SJSA1 (cell line): ENCODE measurements at regions not wholly inside any gene's neighbourhood (a gene's known extent, or its start where the extent isn't known, plus 50 kb on each side); places are given as distances from the start of the nearest gene placed in this dataset.

Experiments used
- DNase-seq, 2 experiments: peaks; one replicate each; pipeline ENCODE4 v3.0.0-alpha.2; 2015 to 2020; ENCODE audit warnings: low spot score in 2 of 2, low read depth in 1 of 2
- H3K27ac ChIP-seq: fragments of 250-450 bp; sonication (Bioruptor Pico); 2 replicates; pipeline ENCODE4 v1.5.1; 2020; ENCODE audit warnings: mild to moderate bottlenecking, moderate library complexity
- H3K27me3 ChIP-seq: fragments of 250-450 bp; sonication (Bioruptor Pico); replicated peaks from 2 replicates; pipeline ENCODE4 v1.5.1; 2020; ENCODE audit warnings: mild to moderate bottlenecking, moderate library complexity
- H3K36me3 ChIP-seq: fragments of 250-450 bp; sonication (Bioruptor Pico); 2 replicates; pipeline ENCODE4 v1.5.1; 2020; ENCODE audit warnings: mild to moderate bottlenecking
- H3K4me1 ChIP-seq: fragments of 250-450 bp; sonication (Bioruptor Pico); replicated peaks from 2 replicates; pipeline ENCODE4 v1.6.1; 2021; ENCODE audit warnings: mild to moderate bottlenecking
- H3K4me3 ChIP-seq: fragments of 250-450 bp; sonication (Bioruptor Pico); 2 replicates; pipeline ENCODE4 v1.5.1; 2020; ENCODE audit warnings: mild to moderate bottlenecking
- H3K9me3 ChIP-seq: fragments of 250-450 bp; sonication (Bioruptor Pico); replicated peaks from 2 replicates; pipeline ENCODE4 v1.5.1; 2020; ENCODE audit warnings: mild to moderate bottlenecking

GRCh38 chr3:148214705-148215104 is 483.0 kb upstream of the AGTR1 start:
- Histone ChIP-seq H3K36me3 (no peaks in the 10 kb centered on the region), H3K27me3 (no peaks in the 10 kb centered on the region), H3K4me3 (no peak overlapping the region), H3K9me3 (no peaks in the 10 kb centered on the region), H3K27ac (no peak overlapping the region), H3K4me1 (no peaks in the 10 kb centered on the region)
- no peak for DNase-seq

- Histone ChIP-seq H3K4me1 (no peaks in the 10 kb centered on the region), H3K27me3 (no peaks in the 10 kb centered on the region)
Observed at GRCh38 chr3:148217317-148217716, 480.4 kb upstream of the AGTR1 start.

GRCh38 chr3:148218222-148218621 is 479.5 kb upstream of the AGTR1 start:
- Histone ChIP-seq H3K27me3 (no peaks in the 10 kb centered on the region), H3K9me3 (no peaks in the 10 kb centered on the region), H3K4me3 (no peak overlapping the region), H3K4me1 (no peaks in the 10 kb centered on the region), H3K36me3 (no peaks in the 10 kb centered on the region), H3K27ac (no peak overlapping the region)
- no peak for DNase-seq

More at GRCh38 chr3:148217317-148217716, 480.4 kb upstream of the AGTR1 start:
- no peak overlapping the region for H3K4me3 ChIP-seq
- no peak overlapping the region for H3K27ac ChIP-seq
- H3K9me3 ChIP-seq = no peaks in the 10 kb centered on the region
- DNase-seq = no peak
- no peaks in the 10 kb centered on the region for H3K36me3 ChIP-seq

GRCh38 chr3:148219999-148220398 is 477.7 kb upstream of the AGTR1 start:
- Histone ChIP-seq H3K36me3 (no peaks in the 10 kb centered on the region), H3K9me3 (no peaks in the 10 kb centered on the region), H3K27me3 (no peaks in the 10 kb centered on the region), H3K4me1 (no peaks in the 10 kb centered on the region), H3K27ac (no peak overlapping the region), H3K4me3 (no peak overlapping the region)
- DNase-seq = no peak

DNA sequence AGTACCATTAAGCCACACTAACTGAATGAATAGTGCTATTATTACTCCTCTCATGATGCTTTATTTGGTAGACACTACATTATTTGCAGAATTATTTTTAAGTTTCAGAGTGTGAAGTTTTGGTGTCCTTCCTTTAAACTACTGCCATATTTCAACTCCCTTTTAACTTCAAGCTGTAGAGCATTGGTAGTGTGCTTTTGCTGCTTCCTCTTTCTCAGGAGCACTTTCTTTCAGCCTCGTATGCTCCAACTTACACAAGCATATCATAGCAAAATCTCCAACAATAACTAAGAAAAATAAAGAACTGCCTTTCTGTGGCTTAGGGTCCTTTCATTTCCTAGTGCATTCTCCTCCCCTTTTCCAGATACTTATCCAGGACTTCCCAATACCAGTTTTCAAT is 476.4 kb upstream of the AGTR1 start:
- Histone ChIP-seq H3K27me3 (no peaks in the 10 kb centered on the region), H3K4me3 (no peak overlapping the region), H3K9me3 (no peaks in the 10 kb centered on the region), H3K36me3 (no peaks in the 10 kb centered on the region), H3K4me1 (no peaks in the 10 kb centered on the region), H3K27ac (no peak overlapping the region)
- no peak for DNase-seq

- H3K27ac ChIP-seq = no peak overlapping the region
- DNase-seq = no peak
- no peak overlapping the region for H3K4me3 ChIP-seq
- no peaks in the 10 kb centered on the region for H3K4me1 ChIP-seq
- H3K36me3 ChIP-seq = no peaks in the 10 kb centered on the region
- no peaks in the 10 kb centered on the region for H3K9me3 ChIP-seq
- no peaks in the 10 kb centered on the region for H3K27me3 ChIP-seq
Observed at GRCh38 chr3:148223266-148223665, 474.4 kb upstream of the AGTR1 start.

- no peaks in the 10 kb centered on the region for H3K36me3 ChIP-seq
- DNase-seq = no peak
Observed at GRCh38 chr3:148226246-148226645, 471.5 kb upstream of the AGTR1 start.

GRCh38 chr3:148227534-148227933 is 470.2 kb upstream of the AGTR1 start:
- no peaks in the 10 kb centered on the region for H3K27me3 ChIP-seq
- no peaks in the 10 kb centered on the region for H3K9me3 ChIP-seq
- H3K36me3 ChIP-seq = no peaks in the 10 kb centered on the region
- H3K4me3 ChIP-seq = no peak overlapping the region
- no peak for DNase-seq
- no peak overlapping the region for H3K27ac ChIP-seq
- H3K4me1 ChIP-seq = no peaks in the 10 kb centered on the region

More at GRCh38 chr3:148226246-148226645, 471.5 kb upstream of the AGTR1 start:
- Histone ChIP-seq H3K27me3 (no peaks in the 10 kb centered on the region), H3K9me3 (no peaks in the 10 kb centered on the region), H3K4me1 (no peaks in the 10 kb centered on the region), H3K4me3 (no peak overlapping the region), H3K27ac (no peak overlapping the region)

DNA sequence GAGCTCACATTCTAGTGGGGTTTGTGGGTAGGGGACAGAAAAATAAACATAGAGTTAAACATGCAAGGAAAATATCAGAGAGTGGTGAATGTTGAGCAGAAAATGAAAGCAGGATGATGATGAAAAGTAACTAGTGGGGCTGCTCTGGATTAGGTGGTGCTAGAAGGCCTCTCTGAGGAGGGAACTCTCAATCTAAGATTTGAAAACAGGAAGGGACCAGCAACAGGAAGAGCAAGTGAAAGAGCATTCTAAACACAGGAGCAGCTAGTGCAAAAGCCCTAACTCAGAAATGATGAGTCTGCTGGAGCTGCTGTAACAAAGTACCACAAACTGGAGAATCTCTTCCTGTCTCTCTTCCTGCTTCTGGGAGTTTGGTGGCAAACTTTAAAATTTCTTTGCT is 468.6 kb upstream of the AGTR1 start:
- no peak overlapping the region for H3K27ac ChIP-seq
- H3K36me3 ChIP-seq = no peaks in the 10 kb centered on the region
- DNase-seq = no peak
- no peak overlapping the region for H3K4me3 ChIP-seq
- H3K4me1 ChIP-seq = no peaks in the 10 kb centered on the region
- no peaks in the 10 kb centered on the region for H3K9me3 ChIP-seq
- H3K27me3 ChIP-seq = no peaks in the 10 kb centered on the region

- Histone ChIP-seq H3K4me1 (no peaks in the 10 kb centered on the region), H3K27ac (no peak overlapping the region), H3K9me3 (no peaks in the 10 kb centered on the region), H3K27me3 (no peaks in the 10 kb centered on the region), H3K4me3 (no peak overlapping the region), H3K36me3 (no peaks in the 10 kb centered on the region)
- DNase-seq = no peak
Observed at GRCh38 chr3:148230473-148230872, 467.2 kb upstream of the AGTR1 start.

- no peaks in the 10 kb centered on the region for H3K36me3 ChIP-seq
- H3K4me3 ChIP-seq = no peak overlapping the region
- no peak overlapping the region for H3K27ac ChIP-seq
- H3K27me3 ChIP-seq = no peaks in the 10 kb centered on the region
- H3K4me1 ChIP-seq = no peaks in the 10 kb centered on the region
- DNase-seq = no peak
- no peaks in the 10 kb centered on the region for H3K9me3 ChIP-seq
Observed at GRCh38 chr3:148232389-148232788, 465.3 kb upstream of the AGTR1 start.

DNA sequence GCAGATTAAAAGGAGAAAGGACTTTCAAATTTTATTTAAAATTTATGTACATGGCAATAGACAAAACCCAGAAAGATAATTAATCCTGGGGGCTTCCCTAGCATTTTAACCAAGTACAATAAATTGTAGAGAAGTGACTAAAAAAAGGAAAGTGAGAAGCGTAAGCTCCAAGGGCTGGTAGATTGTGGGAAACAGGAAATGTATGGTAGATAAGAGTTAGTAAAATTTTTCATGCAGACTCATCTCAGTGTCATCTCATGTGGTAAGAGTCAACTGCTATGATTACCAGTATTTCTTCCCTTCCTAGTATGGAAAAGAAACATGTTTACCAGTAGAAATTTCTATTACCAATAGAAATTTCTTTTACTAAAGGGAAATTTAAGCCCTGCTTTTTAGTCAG is 464.3 kb upstream of the AGTR1 start:
- no peak overlapping the region for H3K27ac ChIP-seq
- H3K4me1 ChIP-seq = no peaks in the 10 kb centered on the region
- no peak for DNase-seq
- H3K9me3 ChIP-seq = no peaks in the 10 kb centered on the region
- no peak overlapping the region for H3K4me3 ChIP-seq
- no peaks in the 10 kb centered on the region for H3K36me3 ChIP-seq
- no peaks in the 10 kb centered on the region for H3K27me3 ChIP-seq

DNA sequence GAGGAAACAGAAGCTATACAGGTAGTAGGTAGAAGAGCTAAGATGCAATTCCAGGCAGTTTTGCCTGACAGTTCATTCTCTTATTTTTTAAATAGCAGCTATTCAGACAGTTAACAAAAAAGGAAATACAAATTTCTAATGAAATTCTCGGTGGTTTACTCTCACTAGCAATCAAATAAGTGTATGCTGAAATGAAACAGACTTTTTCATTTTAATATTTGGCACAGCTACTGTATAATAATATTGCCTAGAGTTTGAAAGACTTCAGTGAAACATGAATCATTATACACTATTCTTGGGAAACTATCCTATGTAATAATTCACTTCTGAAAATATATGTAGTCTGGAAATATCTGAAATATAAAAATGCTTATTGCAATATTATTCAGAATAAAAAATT is 463.2 kb upstream of the AGTR1 start:
- no peaks in the 10 kb centered on the region for H3K9me3 ChIP-seq
- H3K4me1 ChIP-seq = no peaks in the 10 kb centered on the region
- no peak overlapping the region for H3K4me3 ChIP-seq
- H3K27me3 ChIP-seq = no peaks in the 10 kb centered on the region
- DNase-seq = no peak
- no peak overlapping the region for H3K27ac ChIP-seq
- no peaks in the 10 kb centered on the region for H3K36me3 ChIP-seq

- Histone ChIP-seq H3K4me3 (no peak overlapping the region), H3K27ac (no peak overlapping the region), H3K4me1 (no peaks in the 10 kb centered on the region), H3K27me3 (no peaks in the 10 kb centered on the region), H3K9me3 (no peaks in the 10 kb centered on the region), H3K36me3 (no peaks in the 10 kb centered on the region)
- no peak for DNase-seq
Observed at GRCh38 chr3:148235566-148235965, 462.1 kb upstream of the AGTR1 start.

DNA sequence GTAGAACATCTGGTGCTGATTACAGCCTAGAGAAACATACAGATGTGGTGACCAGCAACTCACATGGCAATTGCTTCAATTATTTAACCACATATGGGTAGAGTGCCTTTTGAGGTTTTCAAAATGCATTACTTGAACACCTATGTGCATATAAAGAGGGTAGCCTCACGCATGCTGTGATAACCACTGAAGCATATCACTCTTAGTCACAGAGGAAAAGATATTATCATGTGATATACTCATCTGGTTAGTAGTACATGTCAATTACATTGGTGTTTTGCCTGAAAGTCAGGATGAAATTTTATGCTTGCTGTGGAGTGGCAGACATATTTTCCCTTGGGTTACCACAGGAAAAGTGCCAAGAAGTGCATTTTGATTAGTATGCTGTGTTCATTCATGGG is 459.3 kb upstream of the AGTR1 start:
- H3K9me3 ChIP-seq = no peaks in the 10 kb centered on the region
- no peak overlapping the region for H3K27ac ChIP-seq
- no peaks in the 10 kb centered on the region for H3K36me3 ChIP-seq
- no peaks in the 10 kb centered on the region for H3K27me3 ChIP-seq
- H3K4me1 ChIP-seq = no peaks in the 10 kb centered on the region
- H3K4me3 ChIP-seq = no peak overlapping the region
- DNase-seq = no peak
